ENCODE measurements at regions not wholly inside any gene's neighbourhood (a gene's known extent, or its start where the extent isn't known, plus 50 kb on each side); places are given as distances from the start of the nearest gene placed in this dataset.
A peak's percentile ranks its signal among the peaks of the same experiment; 100 is the strongest.

- in situ Hi-C loops (cut with MboI; ENCODE audit: low pct_unique_long_range_greater_than_20kb, low sequenced_read_pairs, unreplicated experiment), result loop anchor here (25.0 kb wide), 1 partner anchor 176 kb away; the partner anchor contains the start of gene RNASET2
- peak; percentile 70 for DNase-seq (ENCODE audit: low spot score)
- peak; percentile 62 for TF ChIP-seq CTCF (IDR thresholded peaks at IDR 0.05; ENCODE audit: extremely low read depth, insufficient read depth, missing control alignments)
Measured at GRCh38 chr6:166786704-166787293, 159.7 kb upstream of the RPS6KA2 start.

- no peak for TF ChIP-seq CTCF (IDR thresholded peaks at IDR 0.05; ENCODE audit: extremely low read depth, insufficient read depth, missing control alignments)
- DNase-seq (ENCODE audit: low spot score), result no peak
- in situ Hi-C loops (cut with MboI; ENCODE audit: low pct_unique_long_range_greater_than_20kb, low sequenced_read_pairs, unreplicated experiment), result loop anchor here (25.0 kb wide), 1 partner anchor 177 kb away; the partner anchor contains the start of gene RNASET2
Measured at GRCh38 chr6:166785131-166785530, 158.1 kb upstream of the RPS6KA2 start.

GRCh38 chr6:166784691-166785090 is 157.6 kb upstream of the RPS6KA2 start:
- DNase-seq (ENCODE audit: low spot score), result no peak
- in situ Hi-C loops (cut with MboI; ENCODE audit: low pct_unique_long_range_greater_than_20kb, low sequenced_read_pairs, unreplicated experiment), result loop anchor here (25.0 kb wide), 1 partner anchor 178 kb away; the partner anchor contains the start of gene RNASET2
- TF ChIP-seq CTCF (IDR thresholded peaks at IDR 0.05; ENCODE audit: extremely low read depth, insufficient read depth, missing control alignments), result no peak

- in situ Hi-C loops (cut with MboI; ENCODE audit: low pct_unique_long_range_greater_than_20kb, low sequenced_read_pairs, unreplicated experiment), result loop anchor here (25.0 kb wide), 1 partner anchor 180 kb away; the partner anchor contains the start of gene RNASET2
- no peak for TF ChIP-seq CTCF (IDR thresholded peaks at IDR 0.05; ENCODE audit: extremely low read depth, insufficient read depth, missing control alignments)
- DNase-seq (ENCODE audit: low spot score), result no peak
Measured at GRCh38 chr6:166782520-166782919, 155.5 kb upstream of the RPS6KA2 start.

GRCh38 chr6:166781331-166781730 is 154.3 kb upstream of the RPS6KA2 start:
- in situ Hi-C loops (cut with MboI; ENCODE audit: low pct_unique_long_range_greater_than_20kb, low sequenced_read_pairs, unreplicated experiment), result loop anchor here (25.0 kb wide), 1 partner anchor 181 kb away; the partner anchor contains the start of gene RNASET2
- no peak for TF ChIP-seq CTCF (IDR thresholded peaks at IDR 0.05; ENCODE audit: extremely low read depth, insufficient read depth, missing control alignments)
- no peak for DNase-seq (ENCODE audit: low spot score)

GRCh38 chr6:166779963-166780683 is 153.1 kb upstream of the RPS6KA2 start:
- TF ChIP-seq CTCF (IDR thresholded peaks at IDR 0.05; ENCODE audit: extremely low read depth, insufficient read depth, missing control alignments), result no peak
- in situ Hi-C loops (cut with MboI; ENCODE audit: low pct_unique_long_range_greater_than_20kb, low sequenced_read_pairs, unreplicated experiment), result loop anchor here (10.0 to 25.0 kb wide), 2 partner anchors 182 to 365 kb away; partner anchors contain the start of gene RNASET2
- no peak for DNase-seq (ENCODE audit: low spot score)

Data from GM13977 (cell line).